ENCODE measurements at regions not wholly inside any gene's neighbourhood (a gene's known extent, or its start where the extent isn't known, plus 50 kb on each side); places are given as distances from the start of the nearest gene placed in this dataset.
"Not testable (repeated sequence)": the region's sequence is repeated elsewhere in the genome, so short reads cannot be mapped to it uniquely, and the experiment has no call there.

DNA sequence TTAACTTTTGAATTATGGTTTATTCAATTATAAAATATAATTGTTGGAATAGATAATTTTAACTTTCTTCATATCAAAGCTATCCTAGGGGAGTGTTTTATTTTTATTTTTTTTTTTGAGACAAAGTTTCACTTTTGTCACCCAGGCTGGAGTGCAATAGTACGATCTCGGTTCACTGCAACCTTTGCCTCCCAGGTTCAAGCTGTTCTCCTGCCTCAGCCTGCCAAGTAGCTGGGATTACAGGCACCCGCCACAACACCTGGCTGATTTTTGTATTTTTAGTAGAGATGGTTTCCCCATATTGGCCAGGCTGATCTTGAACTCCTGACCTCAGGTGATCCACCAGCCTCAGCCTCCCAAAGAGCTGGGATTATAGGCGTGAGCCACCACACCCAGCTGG lies 489.0 kb upstream of the GRIN3A start:
- H3K4me3 ChIP-seq (ENCODE audit: low read depth in 1 of 2, low read length in 2 of 2); H3K9ac ChIP-seq (ENCODE audit: low read depth in 1 of 2, low read length in 2 of 2); H3K27ac ChIP-seq (ENCODE audit: low read depth, low read length); H3K27me3 ChIP-seq (ENCODE audit: control insufficient read depth in 1 of 2, insufficient read depth in 2 of 2, low read length in 2 of 2); H3K4me1 ChIP-seq (ENCODE audit: control insufficient read depth in 1 of 2, insufficient read depth in 2 of 2, low read length in 2 of 2); H3K36me3 ChIP-seq (ENCODE audit: control insufficient read depth in 1 of 2, insufficient read depth in 2 of 2, low read length in 2 of 2); H3K9me3 ChIP-seq (ENCODE audit: control insufficient read depth in 1 of 2, low read length in 2 of 2): not testable (repeated sequence)

DNA sequence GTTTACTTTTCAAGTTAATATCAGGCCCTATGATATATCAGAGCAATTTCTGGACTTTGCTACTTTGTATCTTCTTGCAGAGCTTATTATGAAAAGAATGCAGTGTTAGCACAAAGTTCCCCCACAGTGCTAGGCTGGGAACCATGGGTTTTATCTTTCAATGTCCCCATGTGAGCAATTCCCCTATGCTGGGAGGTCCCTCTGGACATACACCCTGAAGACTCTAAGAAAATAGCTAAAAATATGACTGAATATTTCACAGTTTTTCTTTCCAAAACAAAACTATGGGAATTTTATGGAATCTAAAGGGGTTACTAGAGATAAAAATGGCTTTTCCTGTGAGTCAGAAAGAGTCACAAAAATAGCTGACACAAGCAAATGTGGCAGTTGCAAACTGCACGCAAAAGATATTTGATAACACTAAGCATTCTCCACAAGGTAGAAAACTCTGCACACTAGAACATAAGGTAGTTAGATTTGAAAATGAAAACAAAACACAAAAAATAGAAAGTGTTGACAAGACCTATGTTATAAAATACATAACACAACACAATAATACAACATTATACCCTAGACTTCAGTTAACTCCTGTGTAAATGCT lies 487.5 kb upstream of the GRIN3A start:
- Histone ChIP-seq H3K4me3 (ENCODE audit: low read depth in 1 of 2, low read length in 2 of 2) (no peak overlapping the region), H3K27me3 (ENCODE audit: control insufficient read depth in 1 of 2, insufficient read depth in 2 of 2, low read length in 2 of 2) (no peaks in the 10 kb centered on the region), H3K36me3 (ENCODE audit: control insufficient read depth in 1 of 2, insufficient read depth in 2 of 2, low read length in 2 of 2) (no peaks in the 10 kb centered on the region), H3K9me3 (ENCODE audit: control insufficient read depth in 1 of 2, low read length in 2 of 2) (no peaks in the 10 kb centered on the region), H3K4me1 (ENCODE audit: control insufficient read depth in 1 of 2, insufficient read depth in 2 of 2, low read length in 2 of 2) (no peaks in the 10 kb centered on the region), H3K9ac (ENCODE audit: low read depth in 1 of 2, low read length in 2 of 2) (no peak overlapping the region), H3K27ac (ENCODE audit: low read depth, low read length) (no peak overlapping the region)

DNA sequence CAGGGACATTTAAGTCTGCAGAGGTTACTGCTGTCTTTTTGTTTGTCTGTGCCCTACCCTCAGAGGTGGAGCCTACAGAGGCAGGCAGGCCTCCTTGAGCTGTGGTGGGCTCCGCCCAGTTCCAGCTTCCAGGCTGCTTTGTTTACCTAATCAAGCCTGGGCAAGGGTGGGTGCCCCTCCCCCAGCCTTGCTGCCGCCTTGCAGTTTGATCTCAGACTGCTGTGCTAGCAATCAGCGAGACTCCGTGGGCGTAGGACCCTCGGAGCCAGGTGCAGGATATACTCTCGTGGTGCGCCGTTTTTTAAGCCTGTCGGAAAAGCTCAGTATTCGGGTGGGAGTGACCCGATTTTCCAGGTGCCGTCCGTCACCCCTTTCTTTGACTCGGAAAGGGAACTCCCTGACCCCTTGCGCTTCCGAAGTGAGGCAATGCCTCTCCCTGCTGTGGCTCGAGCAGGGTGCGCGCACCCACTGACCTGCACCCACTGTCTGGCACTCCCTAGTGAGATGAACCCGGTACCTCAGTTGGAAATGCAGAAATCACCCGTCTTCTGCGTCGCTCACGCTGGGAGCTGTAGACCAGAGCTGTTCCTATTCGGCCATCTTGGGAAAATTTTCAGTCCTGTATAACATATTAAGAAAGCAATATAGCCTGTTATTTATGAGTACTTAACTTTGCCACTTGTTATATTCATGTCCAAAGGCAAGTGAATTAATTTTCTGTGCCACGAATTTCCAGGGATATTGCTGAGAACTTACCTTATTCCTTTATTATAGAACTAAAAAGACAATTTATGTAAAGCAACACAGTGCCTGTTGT lies 485.1 kb upstream of the GRIN3A start:
- H3K9me3 ChIP-seq (ENCODE audit: control insufficient read depth in 1 of 2, low read length in 2 of 2); H3K9ac ChIP-seq (ENCODE audit: low read depth in 1 of 2, low read length in 2 of 2); H3K36me3 ChIP-seq (ENCODE audit: control insufficient read depth in 1 of 2, insufficient read depth in 2 of 2, low read length in 2 of 2); H3K27me3 ChIP-seq (ENCODE audit: control insufficient read depth in 1 of 2, insufficient read depth in 2 of 2, low read length in 2 of 2); H3K27ac ChIP-seq (ENCODE audit: low read depth, low read length); H3K4me3 ChIP-seq (ENCODE audit: low read depth in 1 of 2, low read length in 2 of 2); H3K4me1 ChIP-seq (ENCODE audit: control insufficient read depth in 1 of 2, insufficient read depth in 2 of 2, low read length in 2 of 2): not testable (repeated sequence)

DNA sequence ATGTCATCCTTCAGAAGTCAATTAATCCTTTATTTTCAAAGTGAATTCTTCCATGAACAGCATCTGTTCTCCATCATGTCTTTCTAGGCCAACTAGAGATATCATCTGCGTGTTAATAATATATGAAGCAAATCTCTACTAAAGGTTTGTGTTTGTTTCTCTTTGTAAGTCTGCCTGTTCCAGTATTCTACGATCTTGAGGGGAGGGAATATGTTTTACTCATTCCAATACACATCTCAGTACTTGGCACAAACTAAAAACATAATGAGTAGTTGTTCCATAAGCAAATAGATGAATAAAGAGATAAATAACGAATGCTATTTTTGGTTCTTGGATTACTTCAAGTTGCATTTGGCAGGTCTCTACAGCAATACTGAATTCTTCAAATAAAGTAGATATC lies 470.7 kb upstream of the GRIN3A start:
- Histone ChIP-seq H3K9ac (ENCODE audit: low read depth in 1 of 2, low read length in 2 of 2) (no peak overlapping the region), H3K27ac (ENCODE audit: low read depth, low read length) (no peak overlapping the region), H3K4me3 (ENCODE audit: low read depth in 1 of 2, low read length in 2 of 2) (no peak overlapping the region), H3K27me3 (ENCODE audit: control insufficient read depth in 1 of 2, insufficient read depth in 2 of 2, low read length in 2 of 2) (no peaks in the 10 kb centered on the region), H3K36me3 (ENCODE audit: control insufficient read depth in 1 of 2, insufficient read depth in 2 of 2, low read length in 2 of 2) (no peaks in the 10 kb centered on the region), H3K4me1 (ENCODE audit: control insufficient read depth in 1 of 2, insufficient read depth in 2 of 2, low read length in 2 of 2) (no peaks in the 10 kb centered on the region), H3K9me3 (ENCODE audit: control insufficient read depth in 1 of 2, low read length in 2 of 2) (no peaks in the 10 kb centered on the region)

DNA sequence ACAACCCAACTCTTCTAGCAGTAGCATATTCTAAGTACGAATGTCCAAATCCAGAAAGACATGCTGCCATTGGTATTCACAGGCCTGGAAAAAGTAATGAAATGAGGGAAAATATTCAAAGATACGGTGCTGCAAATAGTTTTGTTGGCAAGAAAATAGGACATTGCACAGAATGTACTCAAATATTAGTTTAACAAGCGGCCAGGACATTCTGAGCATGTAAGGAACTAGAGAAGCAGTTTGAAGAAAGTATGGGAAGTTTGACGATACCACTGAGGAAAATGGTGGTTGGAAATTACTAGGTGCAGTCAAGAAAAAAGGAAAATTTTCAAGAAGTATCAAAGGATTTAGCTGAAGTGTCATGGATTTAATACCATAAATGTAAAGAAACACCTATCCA lies 468.0 kb upstream of the GRIN3A start:
- H3K27me3 ChIP-seq (ENCODE audit: control insufficient read depth in 1 of 2, insufficient read depth in 2 of 2, low read length in 2 of 2) = no peaks in the 10 kb centered on the region
- no peak overlapping the region for H3K4me3 ChIP-seq (ENCODE audit: low read depth in 1 of 2, low read length in 2 of 2)
- no peak overlapping the region for H3K27ac ChIP-seq (ENCODE audit: low read depth, low read length)
- no peaks in the 10 kb centered on the region for H3K4me1 ChIP-seq (ENCODE audit: control insufficient read depth in 1 of 2, insufficient read depth in 2 of 2, low read length in 2 of 2)
- no peak overlapping the region for H3K9ac ChIP-seq (ENCODE audit: low read depth in 1 of 2, low read length in 2 of 2)
- H3K9me3 ChIP-seq (ENCODE audit: control insufficient read depth in 1 of 2, low read length in 2 of 2) = no peaks in the 10 kb centered on the region
- no peaks in the 10 kb centered on the region for H3K36me3 ChIP-seq (ENCODE audit: control insufficient read depth in 1 of 2, insufficient read depth in 2 of 2, low read length in 2 of 2)

DNA sequence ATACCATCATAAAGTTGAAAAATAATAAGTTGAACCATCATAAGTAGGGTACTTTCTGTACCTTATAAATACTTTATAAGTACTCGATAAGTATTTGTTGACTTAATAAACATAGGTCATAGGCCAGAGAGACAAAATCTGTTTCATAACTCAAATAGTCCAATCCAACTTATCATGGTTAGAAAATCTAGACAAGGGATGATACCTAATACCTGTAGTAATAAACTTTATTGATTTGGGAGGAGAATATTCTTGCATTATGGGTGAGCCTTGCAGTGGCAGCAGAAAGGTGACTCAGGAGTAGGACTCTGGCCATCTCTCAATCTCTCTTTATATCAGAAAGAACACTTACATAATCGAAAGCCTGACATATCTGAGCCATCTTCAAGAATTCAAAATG lies 466.8 kb upstream of the GRIN3A start:
- H3K9me3 ChIP-seq (ENCODE audit: control insufficient read depth in 1 of 2, low read length in 2 of 2) = no peaks in the 10 kb centered on the region
- H3K9ac ChIP-seq (ENCODE audit: low read depth in 1 of 2, low read length in 2 of 2) = no peak overlapping the region
- no peak overlapping the region for H3K27ac ChIP-seq (ENCODE audit: low read depth, low read length)
- no peak overlapping the region for H3K4me3 ChIP-seq (ENCODE audit: low read depth in 1 of 2, low read length in 2 of 2)
- no peaks in the 10 kb centered on the region for H3K36me3 ChIP-seq (ENCODE audit: control insufficient read depth in 1 of 2, insufficient read depth in 2 of 2, low read length in 2 of 2)
- H3K4me1 ChIP-seq (ENCODE audit: control insufficient read depth in 1 of 2, insufficient read depth in 2 of 2, low read length in 2 of 2) = no peaks in the 10 kb centered on the region
- no peaks in the 10 kb centered on the region for H3K27me3 ChIP-seq (ENCODE audit: control insufficient read depth in 1 of 2, insufficient read depth in 2 of 2, low read length in 2 of 2)

DNA sequence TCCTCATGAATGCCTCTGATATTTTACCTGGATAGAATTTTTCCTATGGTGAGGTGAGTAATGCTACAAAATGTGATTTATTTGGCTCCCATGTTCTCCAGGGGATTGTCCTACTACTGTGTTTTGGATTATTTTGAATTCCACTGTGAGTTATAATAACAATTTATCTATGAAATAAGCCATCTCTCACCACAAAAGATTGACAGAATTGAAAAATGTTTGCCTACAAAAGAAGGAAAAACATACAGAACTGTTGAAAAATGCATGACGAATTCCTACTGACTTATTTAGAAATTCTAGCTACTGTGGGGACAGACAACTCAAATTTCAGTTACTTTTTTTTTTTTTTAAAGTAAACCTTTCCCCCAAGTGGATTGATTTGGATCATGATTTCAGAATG lies 463.7 kb upstream of the GRIN3A start:
- H3K9me3 ChIP-seq (ENCODE audit: control insufficient read depth in 1 of 2, low read length in 2 of 2) = no peaks in the 10 kb centered on the region
- H3K9ac ChIP-seq (ENCODE audit: low read depth in 1 of 2, low read length in 2 of 2) = no peak overlapping the region
- no peaks in the 10 kb centered on the region for H3K4me1 ChIP-seq (ENCODE audit: control insufficient read depth in 1 of 2, insufficient read depth in 2 of 2, low read length in 2 of 2)
- no peak overlapping the region for H3K27ac ChIP-seq (ENCODE audit: low read depth, low read length)
- no peaks in the 10 kb centered on the region for H3K36me3 ChIP-seq (ENCODE audit: control insufficient read depth in 1 of 2, insufficient read depth in 2 of 2, low read length in 2 of 2)
- no peaks in the 10 kb centered on the region for H3K27me3 ChIP-seq (ENCODE audit: control insufficient read depth in 1 of 2, insufficient read depth in 2 of 2, low read length in 2 of 2)
- H3K4me3 ChIP-seq (ENCODE audit: low read depth in 1 of 2, low read length in 2 of 2) = no peak overlapping the region

DNA sequence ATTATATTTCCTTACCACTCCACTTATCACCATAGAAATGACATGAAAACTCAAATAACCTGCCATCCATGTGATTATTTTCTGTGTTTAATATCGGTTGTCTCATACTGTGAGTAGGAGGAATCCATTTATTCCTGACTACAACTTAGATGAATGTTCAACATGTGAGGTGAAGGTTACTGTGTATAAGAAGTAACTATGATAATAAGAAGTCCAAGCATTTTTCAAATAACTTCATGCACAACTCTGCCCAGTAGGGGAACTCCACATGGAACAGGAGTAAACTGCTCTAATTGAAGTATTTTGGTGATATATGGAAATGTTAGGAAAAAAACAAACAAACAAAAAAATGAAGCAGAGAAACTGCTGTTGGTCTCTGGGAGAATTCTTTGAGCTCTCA lies 447.5 kb upstream of the GRIN3A start:
- H3K36me3 ChIP-seq (ENCODE audit: control insufficient read depth in 1 of 2, insufficient read depth in 2 of 2, low read length in 2 of 2) = no peaks in the 10 kb centered on the region
- H3K9ac ChIP-seq (ENCODE audit: low read depth in 1 of 2, low read length in 2 of 2) = no peak overlapping the region
- H3K9me3 ChIP-seq (ENCODE audit: control insufficient read depth in 1 of 2, low read length in 2 of 2) = no peaks in the 10 kb centered on the region
- H3K4me3 ChIP-seq (ENCODE audit: low read depth in 1 of 2, low read length in 2 of 2) = no peak overlapping the region
- no peak overlapping the region for H3K27ac ChIP-seq (ENCODE audit: low read depth, low read length)
- H3K4me1 ChIP-seq (ENCODE audit: control insufficient read depth in 1 of 2, insufficient read depth in 2 of 2, low read length in 2 of 2) = no peaks in the 10 kb centered on the region
- H3K27me3 ChIP-seq (ENCODE audit: control insufficient read depth in 1 of 2, insufficient read depth in 2 of 2, low read length in 2 of 2) = no peaks in the 10 kb centered on the region

DNA sequence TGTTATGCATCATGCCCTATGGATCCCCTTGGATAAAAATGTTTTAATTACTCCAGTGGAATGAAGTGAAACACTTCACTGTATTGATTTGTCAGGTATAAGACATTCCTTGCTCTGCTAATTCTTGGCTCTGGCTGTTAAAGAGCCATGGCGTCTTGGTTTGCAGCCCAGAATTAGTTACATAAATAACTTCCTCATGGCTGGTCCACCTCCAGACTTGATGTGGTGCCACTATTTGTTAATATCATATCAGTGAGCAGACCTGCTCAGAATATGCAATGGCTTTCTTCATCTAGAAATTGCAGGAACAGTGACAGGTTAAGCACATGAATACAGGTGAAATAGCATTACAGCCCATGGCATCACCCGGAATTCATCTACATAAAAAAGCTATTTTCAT lies 446.9 kb upstream of the GRIN3A start:
- no peaks in the 10 kb centered on the region for H3K27me3 ChIP-seq (ENCODE audit: control insufficient read depth in 1 of 2, insufficient read depth in 2 of 2, low read length in 2 of 2)
- H3K9ac ChIP-seq (ENCODE audit: low read depth in 1 of 2, low read length in 2 of 2) = no peak overlapping the region
- H3K9me3 ChIP-seq (ENCODE audit: control insufficient read depth in 1 of 2, low read length in 2 of 2) = no peaks in the 10 kb centered on the region
- no peaks in the 10 kb centered on the region for H3K4me1 ChIP-seq (ENCODE audit: control insufficient read depth in 1 of 2, insufficient read depth in 2 of 2, low read length in 2 of 2)
- no peaks in the 10 kb centered on the region for H3K36me3 ChIP-seq (ENCODE audit: control insufficient read depth in 1 of 2, insufficient read depth in 2 of 2, low read length in 2 of 2)
- H3K4me3 ChIP-seq (ENCODE audit: low read depth in 1 of 2, low read length in 2 of 2) = no peak overlapping the region
- no peak overlapping the region for H3K27ac ChIP-seq (ENCODE audit: low read depth, low read length)

DNA sequence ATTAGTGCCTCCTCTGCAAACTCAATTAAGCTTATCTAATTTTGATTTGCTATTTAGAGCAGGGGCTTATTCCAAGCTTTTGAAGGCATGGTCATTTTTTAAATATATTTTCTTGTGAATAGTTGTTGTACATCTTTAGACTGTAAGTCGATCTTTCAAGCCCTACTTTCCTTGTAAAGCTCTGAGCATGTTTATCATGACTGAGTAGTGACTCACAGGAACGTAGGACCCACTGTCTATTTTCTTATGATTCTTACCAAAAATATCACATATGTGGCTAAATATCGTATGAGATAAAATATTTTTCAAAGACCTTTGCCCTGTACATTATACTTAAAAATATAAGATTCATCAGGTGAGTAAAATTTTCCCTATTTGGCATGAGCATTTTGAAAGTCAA lies 440.4 kb upstream of the GRIN3A start:
- Histone ChIP-seq H3K9me3 (ENCODE audit: control insufficient read depth in 1 of 2, low read length in 2 of 2) (peaks cover 0 to 8% of the 10 kb centered on the region in 2 donors), H3K9ac (ENCODE audit: low read depth in 1 of 2, low read length in 2 of 2) (no peak overlapping the region), H3K36me3 (ENCODE audit: control insufficient read depth in 1 of 2, insufficient read depth in 2 of 2, low read length in 2 of 2) (no peaks in the 10 kb centered on the region), H3K4me3 (ENCODE audit: low read depth in 1 of 2, low read length in 2 of 2) (no peak overlapping the region), H3K27me3 (ENCODE audit: control insufficient read depth in 1 of 2, insufficient read depth in 2 of 2, low read length in 2 of 2) (no peaks in the 10 kb centered on the region), H3K27ac (ENCODE audit: low read depth, low read length) (no peak overlapping the region), H3K4me1 (ENCODE audit: control insufficient read depth in 1 of 2, insufficient read depth in 2 of 2, low read length in 2 of 2) (no peaks in the 10 kb centered on the region)

Measured in duodenal mucosa (tissue), 2 donors.